ENCODE measurements at regions not wholly inside any gene's neighbourhood (a gene's known extent, or its start where the extent isn't known, plus 50 kb on each side); places are given as distances from the start of the nearest gene placed in this dataset.
"Not testable (repeated sequence)": the region's sequence is repeated elsewhere in the genome, so short reads cannot be mapped to it uniquely, and the experiment has no call there.

DNA sequence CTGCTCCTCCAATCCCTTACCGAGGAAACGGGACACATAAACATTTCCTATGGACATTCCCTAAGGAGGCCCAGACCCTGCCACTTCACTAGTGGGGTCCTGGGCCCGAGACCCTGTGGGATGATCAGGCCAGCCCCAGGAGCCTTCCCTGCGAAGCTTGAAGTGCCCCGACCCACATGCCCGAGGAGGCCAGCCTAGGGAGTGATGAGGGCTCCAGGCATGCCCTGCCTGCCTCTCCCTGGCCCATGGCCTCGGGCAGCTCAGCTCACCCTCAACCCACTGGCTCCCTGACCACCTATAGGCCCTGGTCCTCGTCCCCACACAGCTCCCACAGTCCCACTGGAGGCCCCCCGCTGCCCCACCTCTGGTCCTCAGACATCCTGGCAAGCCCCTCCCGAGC, 141.8 kb upstream of the FOXD4L5 start:
- not testable (repeated sequence) for TF ChIP-seq POLR2A (IDR thresholded peaks at IDR 0.05)
- TF ChIP-seq, protein P1, sequence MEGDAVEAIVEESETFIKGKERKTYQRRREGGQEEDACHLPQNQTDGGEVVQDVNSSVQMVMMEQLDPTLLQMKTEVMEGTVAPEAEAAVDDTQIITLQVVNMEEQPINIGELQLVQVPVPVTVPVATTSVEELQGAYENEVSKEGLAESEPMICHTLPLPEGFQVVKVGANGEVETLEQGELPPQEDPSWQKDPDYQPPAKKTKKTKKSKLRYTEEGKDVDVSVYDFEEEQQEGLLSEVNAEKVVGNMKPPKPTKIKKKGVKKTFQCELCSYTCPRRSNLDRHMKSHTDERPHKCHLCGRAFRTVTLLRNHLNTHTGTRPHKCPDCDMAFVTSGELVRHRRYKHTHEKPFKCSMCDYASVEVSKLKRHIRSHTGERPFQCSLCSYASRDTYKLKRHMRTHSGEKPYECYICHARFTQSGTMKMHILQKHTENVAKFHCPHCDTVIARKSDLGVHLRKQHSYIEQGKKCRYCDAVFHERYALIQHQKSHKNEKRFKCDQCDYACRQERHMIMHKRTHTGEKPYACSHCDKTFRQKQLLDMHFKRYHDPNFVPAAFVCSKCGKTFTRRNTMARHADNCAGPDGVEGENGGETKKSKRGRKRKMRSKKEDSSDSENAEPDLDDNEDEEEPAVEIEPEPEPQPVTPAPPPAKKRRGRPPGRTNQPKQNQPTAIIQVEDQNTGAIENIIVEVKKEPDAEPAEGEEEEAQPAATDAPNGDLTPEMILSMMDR (IDR thresholded peaks at IDR 0.05), result not testable (repeated sequence)

Measured in esophagus squamous epithelium (tissue), 4 donors.